AG04449 (cell line): ENCODE measurements at regions not wholly inside any gene's neighbourhood (a gene's known extent, or its start where the extent isn't known, plus 50 kb on each side); places are given as distances from the start of the nearest gene placed in this dataset.

Experiments
- CTCF ChIA-PET: fragments of 350-600 bp; formaldehyde crosslinking; extraction: SDS; loops from one replicate; lab custom pipeline; 2021; ENCODE audit warnings: antibody characterized with exemption; lab: Yijun Ruan, JAX
- POLR2A ChIA-PET: fragments of 400-600, 350-600 bp; formaldehyde crosslinking; extraction: SDS; loops from one replicate; lab custom pipeline; 2020; ENCODE audit warnings: antibody characterized with exemption, inconsistent platforms; lab: Yijun Ruan, JAX
- DNase-seq: peaks from one replicate; pipeline ENCODE4 v3.0.0-alpha.2; 2010; ENCODE audit warnings: low read depth, low spot score
- H3K4me3 ChIP-seq: 2 replicates; pipeline ENCODE4 v1.5.1; 2011; ENCODE audit warnings: low read depth, mild to moderate bottlenecking, control low read depth, low read length
- CTCF ChIP-seq: IDR thresholded peaks from one replicate; pipeline ENCODE4 v1.5.1; 2011; ENCODE audit warnings: mild to moderate bottlenecking, moderate library complexity, low read length, control low read depth, inconsistent platforms; ENCODE audit not compliant: insufficient read depth; ENCODE audit errors: missing control alignments

GRCh38 chr4:108334031-108334430 lies 165.3 kb upstream of the LEF1 start:
- no peak for TF ChIP-seq CTCF
- CTCF ChIA-PET: no interaction called here
- POLR2A ChIA-PET: no interaction called here
- H3K4me3 ChIP-seq: no peak overlapping the region
- DNase-seq: no peak

GRCh38 chr4:108333353-108333942 lies 164.7 kb upstream of the LEF1 start:
- TF ChIP-seq CTCF: no peak
- DNase-seq: no peak
- POLR2A ChIA-PET: no interaction called here
- no peak overlapping the region for H3K4me3 ChIP-seq
- CTCF ChIA-PET: no interaction called here

- ChIA-PET CTCF (interaction anchor here (1.1 kb wide), 1 partner anchor 17 kb away, joined by 4 read pairs; no protein-coding TSS in a partner anchor), POLR2A (no interaction called here)
- no peak overlapping the region for H3K4me3 ChIP-seq
- TF ChIP-seq CTCF: no peak
- DNase-seq: no peak
These were observed 163.3 kb upstream of the LEF1 start for GRCh38 chr4:108331905-108332632.

GRCh38 chr4:108328383-108328732 lies 159.6 kb upstream of the LEF1 start:
- ChIA-PET CTCF (no interaction called here), POLR2A (no interaction called here)
- DNase-seq: no peak
- no peak for TF ChIP-seq CTCF
- no peak overlapping the region for H3K4me3 ChIP-seq

- no peak overlapping the region for H3K4me3 ChIP-seq
- CTCF ChIA-PET: no interaction called here
- no peak for TF ChIP-seq CTCF
- no peak for DNase-seq
- POLR2A ChIA-PET: no interaction called here
These were observed 159.1 kb upstream of the LEF1 start for GRCh38 chr4:108327642-108328382.

- CTCF ChIA-PET: no interaction called here
- no peak overlapping the region for H3K4me3 ChIP-seq
- POLR2A ChIA-PET: no interaction called here
- DNase-seq: no peak
- no peak for TF ChIP-seq CTCF
These were observed 156.8 kb upstream of the LEF1 start for GRCh38 chr4:108325561-108325960.
